Common myeloid progenitor, CD34-positive (primary cell): ENCODE measurements at regions not wholly inside any gene's neighbourhood (a gene's known extent, or its start where the extent isn't known, plus 50 kb on each side); places are given as distances from the start of the nearest gene placed in this dataset.

Source experiments
- CTCF ChIA-PET: fragments of 350-600 bp; sonication (Branson Sonifier 250); formaldehyde crosslinking; loops from one replicate; lab custom pipeline; 2021; ENCODE audit warnings: antibody characterized with exemption; lab: Charles Lee
- POLR2A ChIA-PET: fragments of 350-600 bp; sonication (Branson Sonifier 250); formaldehyde crosslinking; loops from one replicate; lab custom pipeline; 2021; ENCODE audit warnings: antibody characterized with exemption; lab: Charles Lee
- DNase-seq, 3 donors: peaks; one replicate each; pipeline versions ENCODE4 v3.0.0 to v3.0.0-alpha.2; 2013
- H3K27ac ChIP-seq, 2 experiments: 1 replicate in 1 of 2; 2 replicates in 1 of 2; pipeline ENCODE4 v1.7.0; 2013; ENCODE audit warnings: inconsistent platforms in 2 of 2, low read length in 2 of 2, mild to moderate bottlenecking in 2 of 2, low read depth in 1 of 2, moderate library complexity in 1 of 2; ENCODE audit not compliant: severe bottlenecking in 2 of 2, insufficient read depth in 1 of 2, poor library complexity in 1 of 2
- H3K27me3 ChIP-seq, 5 experiments: replicated peaks in 2 of 5; 1 replicate in 3 of 5; 2 replicates in 2 of 5; pipeline versions ENCODE4 v1.6.1 to v1.7.0; 2013; ENCODE audit warnings: low read length in 4 of 5, mild to moderate bottlenecking in 2 of 5, moderate library complexity in 2 of 5, inconsistent platforms in 1 of 5; ENCODE audit not compliant: insufficient read depth in 5 of 5, control insufficient read depth in 4 of 5
- H3K36me3 ChIP-seq, 4 experiments: 1 replicate in 2 of 4; 2 replicates in 2 of 4; pipeline versions ENCODE4 v1.6.1 to v1.7.0; 2013; ENCODE audit warnings: low read length in 3 of 4, control low read depth in 1 of 4, mild to moderate bottlenecking in 1 of 4; ENCODE audit not compliant: control insufficient read depth in 4 of 4, insufficient read depth in 4 of 4
- H3K4me1 ChIP-seq, 4 experiments: 1 replicate in 3 of 4; 2 replicates in 1 of 4; pipeline versions ENCODE4 v1.6.1 to v1.7.1; 2013; ENCODE audit warnings: low read length in 3 of 4, mild to moderate bottlenecking in 3 of 4, control low read depth in 1 of 4, inconsistent platforms in 1 of 4, moderate library complexity in 1 of 4; ENCODE audit not compliant: control insufficient read depth in 4 of 4, insufficient read depth in 4 of 4; ENCODE audit errors: control extremely low read depth in 1 of 4
- H3K4me3 ChIP-seq, 7 experiments: 1 replicate in 4 of 7; 2 replicates in 3 of 7; pipeline versions ENCODE4 v1.5.1 to v1.7.0; 2013; ENCODE audit warnings: mild to moderate bottlenecking in 7 of 7, low read length in 6 of 7, moderate library complexity in 6 of 7, inconsistent platforms in 2 of 7, low read depth in 2 of 7, control low read depth in 1 of 7; ENCODE audit not compliant: insufficient read depth in 4 of 7, control insufficient read depth in 1 of 7; ENCODE audit errors: extremely low read depth in 1 of 7
- H3K9me3 ChIP-seq, 5 experiments: 1 replicate in 4 of 5; 2 replicates in 1 of 5; pipeline versions ENCODE4 v1.6.1 to v1.7.1; 2013; ENCODE audit warnings: low read length in 4 of 5, mild to moderate bottlenecking in 2 of 5, inconsistent platforms in 1 of 5, low read depth in 1 of 5, moderate library complexity in 1 of 5; ENCODE audit not compliant: control insufficient read depth in 4 of 5, insufficient read depth in 2 of 5; ENCODE audit errors: control extremely low read depth in 1 of 5
- WGBS: methylation state at CpG from one replicate; pipeline ENCODE4 v1.1.5; 2013; ENCODE audit not compliant: insufficient coverage; 5-methylcytosine and 5-hydroxymethylcytosine counted together

GRCh38 chr6:141667580-141668309 is 465.0 kb upstream of the GJE1 start:
- no peaks in the 10 kb centered on the region for H3K27me3 ChIP-seq
- DNase-seq = no peak
- POLR2A ChIA-PET = no interaction called here
- no peak overlapping the region for H3K4me3 ChIP-seq
- no peaks in the 10 kb centered on the region for H3K9me3 ChIP-seq
- WGBS = 82% methylated on average over 3 of the region's 3 CpGs
- CTCF ChIA-PET = no interaction called here
- no peaks in the 10 kb centered on the region for H3K36me3 ChIP-seq
- no peaks in the 10 kb centered on the region for H3K4me1 ChIP-seq
- H3K27ac ChIP-seq = no peak overlapping the region

- H3K4me3 ChIP-seq = no peak overlapping the region
- H3K27me3 ChIP-seq = no peaks in the 10 kb centered on the region
- no peak for DNase-seq
- H3K9me3 ChIP-seq = no peaks in the 10 kb centered on the region
- CTCF ChIA-PET = no interaction called here
- WGBS = 43% methylated on average over 1 of the region's 1 CpG
- H3K4me1 ChIP-seq = no peaks in the 10 kb centered on the region
- POLR2A ChIA-PET = no interaction called here
- no peaks in the 10 kb centered on the region for H3K36me3 ChIP-seq
- H3K27ac ChIP-seq = no peak overlapping the region
Measured at GRCh38 chr6:141666187-141666586, 466.5 kb upstream of the GJE1 start.

GRCh38 chr6:141664744-141665143 is 468.0 kb upstream of the GJE1 start:
- no peak overlapping the region for H3K4me3 ChIP-seq
- 75% methylated on average over 1 of the region's 2 CpGs for WGBS

DNA sequence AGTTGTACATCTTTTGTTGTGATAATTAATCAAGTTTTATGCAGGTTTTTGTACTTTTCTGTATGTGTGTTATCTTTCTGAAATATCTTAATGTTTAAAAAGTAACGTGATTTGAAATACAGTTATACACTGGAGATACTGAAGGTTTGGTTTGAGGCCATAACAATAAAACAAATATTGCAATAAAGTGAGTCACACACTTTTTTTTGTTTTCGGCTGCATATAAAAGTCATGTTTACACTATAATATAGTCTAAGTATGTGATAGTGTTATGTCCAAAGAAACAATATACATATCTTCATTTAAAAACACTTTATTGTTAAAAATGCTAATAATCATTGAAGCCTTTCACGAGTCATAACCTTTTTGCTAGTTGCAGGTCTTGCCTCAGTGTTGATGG is 473.1 kb upstream of the GJE1 start:
- no peak overlapping the region for H3K4me3 ChIP-seq
- H3K4me1 ChIP-seq = no peaks in the 10 kb centered on the region

More at GRCh38 chr6:141664744-141665143, 468.0 kb upstream of the GJE1 start:
- no peaks in the 10 kb centered on the region for H3K9me3 ChIP-seq
- ChIA-PET CTCF (no interaction called here), POLR2A (no interaction called here)
- H3K27ac ChIP-seq = no peak overlapping the region
- H3K4me1 ChIP-seq = no peaks in the 10 kb centered on the region
- no peak for DNase-seq
- no peaks in the 10 kb centered on the region for H3K36me3 ChIP-seq
- H3K27me3 ChIP-seq = no peaks in the 10 kb centered on the region

GRCh38 chr6:141658696-141659095 is 474.0 kb upstream of the GJE1 start:
- no CpG with 5 or more reads among the region's 2 CpGs for WGBS
- Histone ChIP-seq H3K27ac (no peak overlapping the region), H3K9me3 (no peaks in the 10 kb centered on the region), H3K4me1 (no peaks in the 10 kb centered on the region), H3K36me3 (no peaks in the 10 kb centered on the region), H3K27me3 (no peaks in the 10 kb centered on the region), H3K4me3 (no peak overlapping the region)
- POLR2A ChIA-PET = no interaction called here
- DNase-seq = no peak
- CTCF ChIA-PET = no interaction called here

More for the DNA sequence above, 473.1 kb upstream of the GJE1 start:
- CTCF ChIA-PET = no interaction called here
- DNase-seq = no peak
- POLR2A ChIA-PET = no interaction called here
- Histone ChIP-seq H3K27ac (no peak overlapping the region), H3K9me3 (no peaks in the 10 kb centered on the region), H3K36me3 (no peaks in the 10 kb centered on the region), H3K27me3 (no peaks in the 10 kb centered on the region)
- WGBS = no CpG with 5 or more reads among the region's 3 CpGs

DNA sequence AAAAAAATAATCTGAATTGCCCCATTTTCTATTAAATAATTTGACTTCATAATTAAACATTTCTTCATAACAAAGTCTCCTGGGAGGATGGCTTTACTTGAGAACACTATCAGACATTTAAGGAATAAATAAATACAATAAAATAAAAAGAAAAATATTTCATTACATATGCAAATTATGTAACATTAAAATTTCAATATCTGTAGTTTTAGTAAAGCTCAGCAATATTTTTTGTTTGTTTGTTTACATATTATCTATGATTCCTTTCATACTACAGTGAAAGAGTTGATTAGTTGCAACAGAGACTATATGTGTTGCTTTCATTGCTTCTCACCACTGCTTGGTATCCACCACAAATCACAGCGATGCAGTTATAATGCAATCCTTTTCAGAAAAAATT is 474.9 kb upstream of the GJE1 start:
- no peaks in the 10 kb centered on the region for H3K36me3 ChIP-seq
- WGBS = no CpG with 5 or more reads among the region's 1 CpG
- no peaks in the 10 kb centered on the region for H3K27me3 ChIP-seq
- no peaks in the 10 kb centered on the region for H3K9me3 ChIP-seq
- CTCF ChIA-PET = no interaction called here
- no peak overlapping the region for H3K4me3 ChIP-seq
- POLR2A ChIA-PET = no interaction called here
- H3K4me1 ChIP-seq = no peaks in the 10 kb centered on the region
- no peak overlapping the region for H3K27ac ChIP-seq
- DNase-seq = no peak

DNA sequence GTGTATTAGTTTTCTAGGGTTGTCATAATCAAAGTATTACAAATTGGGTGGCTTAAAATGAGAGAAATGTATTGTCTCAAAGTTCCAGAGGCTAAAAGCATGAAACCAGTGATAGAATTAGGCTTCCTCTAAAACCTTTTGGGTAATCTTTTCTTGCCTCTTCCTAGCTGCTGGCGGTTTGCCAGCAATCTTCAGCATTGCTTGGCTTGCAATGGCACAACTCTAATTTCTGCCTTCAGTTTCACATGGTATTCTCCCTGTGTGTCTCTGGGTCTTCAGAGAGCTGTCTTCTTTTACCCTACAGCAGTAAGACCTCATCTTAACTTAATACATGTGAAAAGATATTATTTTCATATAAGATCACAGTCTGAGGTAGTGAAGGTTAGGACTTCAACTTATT is 479.1 kb upstream of the GJE1 start:
- Histone ChIP-seq H3K4me1 (no peaks in the 10 kb centered on the region), H3K27me3 (no peaks in the 10 kb centered on the region), H3K27ac (no peak overlapping the region), H3K9me3 (no peaks in the 10 kb centered on the region), H3K4me3 (no peak overlapping the region), H3K36me3 (no peaks in the 10 kb centered on the region)
- no peak for DNase-seq
- POLR2A ChIA-PET = no interaction called here
- WGBS = no CpG with 5 or more reads among the region's 1 CpG
- CTCF ChIA-PET = no interaction called here
